ENCODE measurements at regions not wholly inside any gene's neighbourhood (a gene's known extent, or its start where the extent isn't known, plus 50 kb on each side); places are given as distances from the start of the nearest gene placed in this dataset.

DNA sequence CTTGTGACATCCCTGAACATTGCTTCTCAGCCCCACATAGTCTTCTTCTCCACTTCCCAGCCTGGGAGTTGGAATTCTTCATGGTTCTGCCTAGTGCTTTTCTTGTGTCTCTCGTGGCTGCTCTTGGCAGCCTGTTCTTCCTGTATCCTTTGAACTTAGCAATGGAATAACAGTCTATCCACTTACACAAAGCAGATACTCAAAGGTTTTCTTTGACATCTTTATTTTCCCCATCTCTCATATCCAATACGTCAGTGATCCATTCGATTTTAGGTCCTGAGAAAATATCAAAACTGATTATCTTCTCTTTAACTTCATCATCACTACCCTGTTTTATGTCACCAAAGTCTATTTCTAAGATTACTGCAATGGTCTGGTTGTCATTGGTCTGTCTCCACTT, 1091.2 kb upstream of the PIK3C3 start:
- Histone ChIP-seq H3K36me3 (ENCODE audit: control insufficient read depth in 4 of 4, insufficient read depth in 3 of 4, low read depth in 1 of 4, low read length in 3 of 4) (no peaks in the 10 kb centered on the region), H3K4me3 (ENCODE audit: low read depth in 1 of 3, low read length in 3 of 3) (no peak overlapping the region)
- 68% methylated on average over 3 of the region's 3 CpGs for WGBS

DNA sequence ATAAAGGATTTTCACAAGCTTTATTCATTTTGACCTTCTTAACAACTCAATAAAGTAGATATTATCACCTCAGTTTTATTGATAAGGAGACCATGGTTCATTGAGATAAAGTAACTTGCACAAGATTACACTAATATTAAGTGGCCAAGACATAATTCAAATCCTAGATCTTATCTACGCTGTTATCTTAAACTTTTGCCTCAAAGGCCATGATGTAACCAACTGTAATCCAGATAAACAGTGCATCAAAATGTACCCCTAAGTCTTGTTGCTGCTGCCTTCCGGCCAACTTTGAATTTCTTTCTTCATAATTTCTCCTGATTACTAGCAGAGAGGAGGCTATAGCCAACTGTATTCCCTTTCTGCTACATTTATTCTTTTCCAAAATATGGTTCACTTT, 1094.8 kb upstream of the PIK3C3 start:
- H3K27ac ChIP-seq (ENCODE audit: low read depth in 1 of 2, low read length in 2 of 2) = no peak overlapping the region
- H3K27me3 ChIP-seq (ENCODE audit: control insufficient read depth in 4 of 4, insufficient read depth in 4 of 4, low read length in 3 of 4) = no peaks in the 10 kb centered on the region
- H3K36me3 ChIP-seq (ENCODE audit: control insufficient read depth in 4 of 4, insufficient read depth in 3 of 4, low read depth in 1 of 4, low read length in 3 of 4) = no peaks in the 10 kb centered on the region
- no peak overlapping the region for H3K9ac ChIP-seq (ENCODE audit: low read depth in 1 of 2, low read length in 2 of 2)
- no peak for DNase-seq (ENCODE audit: low spot score)
- H3K4me3 ChIP-seq (ENCODE audit: low read depth in 1 of 3, low read length in 3 of 3) = no peak overlapping the region
- no peaks in the 10 kb centered on the region for H3K4me1 ChIP-seq (ENCODE audit: control insufficient read depth in 4 of 4, insufficient read depth in 4 of 4, low read length in 3 of 4)
- no peaks in the 10 kb centered on the region for H3K9me3 ChIP-seq (ENCODE audit: control insufficient read depth in 4 of 4, low read length in 3 of 4)
- 84% methylated on average over 2 of the region's 2 CpGs for WGBS
- TF ChIP-seq NR2F2 (IDR thresholded peaks at IDR 0.05) (no peak), JUND (IDR thresholded peaks at IDR 0.05) (no peak), EGR1 (IDR thresholded peaks at IDR 0.05; ENCODE audit: low read depth in 2 of 2) (no peak), TAF1 (conservative IDR thresholded peaks at IDR 0.05) (no peak), HNF4G (IDR thresholded peaks at IDR 0.05) (no peak), SP1 (IDR thresholded peaks at IDR 0.05) (no peak), GABPA (IDR thresholded peaks at IDR 0.05 in 1 of 2, conservative IDR thresholded peaks at IDR 0.05 in 1 of 2) (no peak), FOXA2 (IDR thresholded peaks at IDR 0.05) (no peak), RXRA (IDR thresholded peaks at IDR 0.05) (no peak), YY1 (IDR thresholded peaks at IDR 0.05) (no peak), FOXA1 (IDR thresholded peaks at IDR 0.05) (no peak)
- TF ChIP-seq, protein P1, sequence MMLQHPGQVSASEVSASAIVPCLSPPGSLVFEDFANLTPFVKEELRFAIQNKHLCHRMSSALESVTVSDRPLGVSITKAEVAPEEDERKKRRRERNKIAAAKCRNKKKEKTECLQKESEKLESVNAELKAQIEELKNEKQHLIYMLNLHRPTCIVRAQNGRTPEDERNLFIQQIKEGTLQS (IDR thresholded peaks at IDR 0.05) = no peak
- TF ChIP-seq, protein P2, sequence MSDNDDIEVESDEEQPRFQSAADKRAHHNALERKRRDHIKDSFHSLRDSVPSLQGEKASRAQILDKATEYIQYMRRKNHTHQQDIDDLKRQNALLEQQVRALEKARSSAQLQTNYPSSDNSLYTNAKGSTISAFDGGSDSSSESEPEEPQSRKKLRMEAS (IDR thresholded peaks at IDR 0.05) = no peak
- TF ChIP-seq, protein P3, sequence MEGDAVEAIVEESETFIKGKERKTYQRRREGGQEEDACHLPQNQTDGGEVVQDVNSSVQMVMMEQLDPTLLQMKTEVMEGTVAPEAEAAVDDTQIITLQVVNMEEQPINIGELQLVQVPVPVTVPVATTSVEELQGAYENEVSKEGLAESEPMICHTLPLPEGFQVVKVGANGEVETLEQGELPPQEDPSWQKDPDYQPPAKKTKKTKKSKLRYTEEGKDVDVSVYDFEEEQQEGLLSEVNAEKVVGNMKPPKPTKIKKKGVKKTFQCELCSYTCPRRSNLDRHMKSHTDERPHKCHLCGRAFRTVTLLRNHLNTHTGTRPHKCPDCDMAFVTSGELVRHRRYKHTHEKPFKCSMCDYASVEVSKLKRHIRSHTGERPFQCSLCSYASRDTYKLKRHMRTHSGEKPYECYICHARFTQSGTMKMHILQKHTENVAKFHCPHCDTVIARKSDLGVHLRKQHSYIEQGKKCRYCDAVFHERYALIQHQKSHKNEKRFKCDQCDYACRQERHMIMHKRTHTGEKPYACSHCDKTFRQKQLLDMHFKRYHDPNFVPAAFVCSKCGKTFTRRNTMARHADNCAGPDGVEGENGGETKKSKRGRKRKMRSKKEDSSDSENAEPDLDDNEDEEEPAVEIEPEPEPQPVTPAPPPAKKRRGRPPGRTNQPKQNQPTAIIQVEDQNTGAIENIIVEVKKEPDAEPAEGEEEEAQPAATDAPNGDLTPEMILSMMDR (IDR thresholded peaks at IDR 0.05; ENCODE audit: low read depth, low read length, missing input control) = no peak
- TF ChIP-seq, protein P4, sequence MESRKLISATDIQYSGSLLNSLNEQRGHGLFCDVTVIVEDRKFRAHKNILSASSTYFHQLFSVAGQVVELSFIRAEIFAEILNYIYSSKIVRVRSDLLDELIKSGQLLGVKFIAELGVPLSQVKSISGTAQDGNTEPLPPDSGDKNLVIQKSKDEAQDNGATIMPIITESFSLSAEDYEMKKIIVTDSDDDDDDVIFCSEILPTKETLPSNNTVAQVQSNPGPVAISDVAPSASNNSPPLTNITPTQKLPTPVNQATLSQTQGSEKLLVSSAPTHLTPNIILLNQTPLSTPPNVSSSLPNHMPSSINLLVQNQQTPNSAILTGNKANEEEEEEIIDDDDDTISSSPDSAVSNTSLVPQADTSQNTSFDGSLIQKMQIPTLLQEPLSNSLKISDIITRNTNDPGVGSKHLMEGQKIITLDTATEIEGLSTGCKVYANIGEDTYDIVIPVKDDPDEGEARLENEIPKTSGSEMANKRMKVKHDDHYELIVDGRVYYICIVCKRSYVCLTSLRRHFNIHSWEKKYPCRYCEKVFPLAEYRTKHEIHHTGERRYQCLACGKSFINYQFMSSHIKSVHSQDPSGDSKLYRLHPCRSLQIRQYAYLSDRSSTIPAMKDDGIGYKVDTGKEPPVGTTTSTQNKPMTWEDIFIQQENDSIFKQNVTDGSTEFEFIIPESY (IDR thresholded peaks at IDR 0.05) = no peak

More for the DNA sequence above, 1091.2 kb upstream of the PIK3C3 start:
- TF ChIP-seq HNF4G (IDR thresholded peaks at IDR 0.05) (no peak), FOXA1 (IDR thresholded peaks at IDR 0.05) (no peak), RXRA (IDR thresholded peaks at IDR 0.05) (no peak), YY1 (IDR thresholded peaks at IDR 0.05) (no peak), JUND (IDR thresholded peaks at IDR 0.05) (no peak), RAD21 (IDR thresholded peaks at IDR 0.05) (no peak), NR2F2 (IDR thresholded peaks at IDR 0.05) (no peak), GABPA (IDR thresholded peaks at IDR 0.05 in 1 of 2, conservative IDR thresholded peaks at IDR 0.05 in 1 of 2) (no peak), TAF1 (conservative IDR thresholded peaks at IDR 0.05) (no peak)
- TF ChIP-seq, protein P3 (IDR thresholded peaks at IDR 0.05; ENCODE audit: low read depth, low read length, missing input control) = no peak
- TF ChIP-seq, protein P2 (IDR thresholded peaks at IDR 0.05) = no peak
- TF ChIP-seq, protein P5, sequence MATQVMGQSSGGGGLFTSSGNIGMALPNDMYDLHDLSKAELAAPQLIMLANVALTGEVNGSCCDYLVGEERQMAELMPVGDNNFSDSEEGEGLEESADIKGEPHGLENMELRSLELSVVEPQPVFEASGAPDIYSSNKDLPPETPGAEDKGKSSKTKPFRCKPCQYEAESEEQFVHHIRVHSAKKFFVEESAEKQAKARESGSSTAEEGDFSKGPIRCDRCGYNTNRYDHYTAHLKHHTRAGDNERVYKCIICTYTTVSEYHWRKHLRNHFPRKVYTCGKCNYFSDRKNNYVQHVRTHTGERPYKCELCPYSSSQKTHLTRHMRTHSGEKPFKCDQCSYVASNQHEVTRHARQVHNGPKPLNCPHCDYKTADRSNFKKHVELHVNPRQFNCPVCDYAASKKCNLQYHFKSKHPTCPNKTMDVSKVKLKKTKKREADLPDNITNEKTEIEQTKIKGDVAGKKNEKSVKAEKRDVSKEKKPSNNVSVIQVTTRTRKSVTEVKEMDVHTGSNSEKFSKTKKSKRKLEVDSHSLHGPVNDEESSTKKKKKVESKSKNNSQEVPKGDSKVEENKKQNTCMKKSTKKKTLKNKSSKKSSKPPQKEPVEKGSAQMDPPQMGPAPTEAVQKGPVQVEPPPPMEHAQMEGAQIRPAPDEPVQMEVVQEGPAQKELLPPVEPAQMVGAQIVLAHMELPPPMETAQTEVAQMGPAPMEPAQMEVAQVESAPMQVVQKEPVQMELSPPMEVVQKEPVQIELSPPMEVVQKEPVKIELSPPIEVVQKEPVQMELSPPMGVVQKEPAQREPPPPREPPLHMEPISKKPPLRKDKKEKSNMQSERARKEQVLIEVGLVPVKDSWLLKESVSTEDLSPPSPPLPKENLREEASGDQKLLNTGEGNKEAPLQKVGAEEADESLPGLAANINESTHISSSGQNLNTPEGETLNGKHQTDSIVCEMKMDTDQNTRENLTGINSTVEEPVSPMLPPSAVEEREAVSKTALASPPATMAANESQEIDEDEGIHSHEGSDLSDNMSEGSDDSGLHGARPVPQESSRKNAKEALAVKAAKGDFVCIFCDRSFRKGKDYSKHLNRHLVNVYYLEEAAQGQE (IDR thresholded peaks at IDR 0.05) = no peak
- TF ChIP-seq, protein P1 (IDR thresholded peaks at IDR 0.05) = no peak
- H3K27ac ChIP-seq (ENCODE audit: low read depth in 1 of 2, low read length in 2 of 2) = no peak overlapping the region
- H3K9me3 ChIP-seq (ENCODE audit: control insufficient read depth in 4 of 4, low read length in 3 of 4) = peaks cover 0 to 4% (median 0%) of the 10 kb centered on the region in 4 donors
- DNase-seq (ENCODE audit: low spot score) = no peak
- H3K4me1 ChIP-seq (ENCODE audit: control insufficient read depth in 4 of 4, insufficient read depth in 4 of 4, low read length in 3 of 4) = no peaks in the 10 kb centered on the region
- no peak overlapping the region for H3K9ac ChIP-seq (ENCODE audit: low read depth in 1 of 2, low read length in 2 of 2)
- H3K27me3 ChIP-seq (ENCODE audit: control insufficient read depth in 4 of 4, insufficient read depth in 4 of 4, low read length in 3 of 4) = no peaks in the 10 kb centered on the region

Measured in liver (tissue), 8 donors.